ENCODE measurements at regions not wholly inside any gene's neighbourhood (a gene's known extent, or its start where the extent isn't known, plus 50 kb on each side); places are given as distances from the start of the nearest gene placed in this dataset.

DNA sequence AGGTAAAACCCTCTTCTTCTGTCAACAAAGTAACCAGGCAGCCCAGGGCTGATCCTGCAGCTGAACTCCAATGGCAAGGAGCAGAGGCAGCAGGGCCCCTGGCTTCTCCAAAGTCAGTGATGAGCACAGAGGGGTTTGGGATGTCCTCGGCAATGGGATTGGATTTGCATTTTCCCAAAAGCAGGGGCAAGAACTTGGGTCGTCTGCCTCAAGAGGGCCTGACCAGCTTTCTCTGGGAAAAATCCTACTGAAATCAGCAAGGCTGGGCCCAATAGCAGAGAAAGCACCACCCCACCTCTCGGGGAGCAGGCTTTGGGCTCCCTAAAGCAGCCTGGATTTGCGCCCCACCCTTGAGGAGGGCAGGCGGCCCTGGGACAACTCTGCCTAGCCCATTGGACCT is 210.0 kb upstream of the IGF1R start:
- TF ChIP-seq CTCF (IDR thresholded peaks at IDR 0.05; ENCODE audit: insufficient read depth, low read depth, low read length), result no peak
- TF ChIP-seq EZH2 (IDR thresholded peaks at IDR 0.05; ENCODE audit: insufficient read depth, low read length), result no peak
